Kidney epithelial cell (primary cell): ENCODE measurements at regions not wholly inside any gene's neighbourhood (a gene's known extent, or its start where the extent isn't known, plus 50 kb on each side); places are given as distances from the start of the nearest gene placed in this dataset.

Experiments used
- DNase-seq: peaks from one replicate; pipeline ENCODE4 v3.0.0-alpha.2; 2010; ENCODE audit warnings: low read depth
- H3K27me3 ChIP-seq: 2 replicates; pipeline ENCODE4 v1.6.0; 2011; ENCODE audit warnings: low read length; ENCODE audit not compliant: control insufficient read depth, insufficient read depth
- H3K36me3 ChIP-seq: 2 replicates; pipeline ENCODE4 v1.5.1; 2011; ENCODE audit warnings: low read length; ENCODE audit not compliant: control insufficient read depth, insufficient read depth
- H3K4me3 ChIP-seq: 2 replicates; pipeline ENCODE4 v1.5.1; 2011; ENCODE audit warnings: low read depth, mild to moderate bottlenecking, control low read depth, low read length
- TF ChIP-seq, protein P1 (sequence below): IDR thresholded peaks from 2 replicates; pipeline ENCODE4 v1.5.1; 2011; ENCODE audit warnings: mild to moderate bottlenecking, moderate library complexity, low read length, control low read depth, inconsistent platforms; ENCODE audit not compliant: insufficient read depth, poor library complexity, severe bottlenecking

DNA sequence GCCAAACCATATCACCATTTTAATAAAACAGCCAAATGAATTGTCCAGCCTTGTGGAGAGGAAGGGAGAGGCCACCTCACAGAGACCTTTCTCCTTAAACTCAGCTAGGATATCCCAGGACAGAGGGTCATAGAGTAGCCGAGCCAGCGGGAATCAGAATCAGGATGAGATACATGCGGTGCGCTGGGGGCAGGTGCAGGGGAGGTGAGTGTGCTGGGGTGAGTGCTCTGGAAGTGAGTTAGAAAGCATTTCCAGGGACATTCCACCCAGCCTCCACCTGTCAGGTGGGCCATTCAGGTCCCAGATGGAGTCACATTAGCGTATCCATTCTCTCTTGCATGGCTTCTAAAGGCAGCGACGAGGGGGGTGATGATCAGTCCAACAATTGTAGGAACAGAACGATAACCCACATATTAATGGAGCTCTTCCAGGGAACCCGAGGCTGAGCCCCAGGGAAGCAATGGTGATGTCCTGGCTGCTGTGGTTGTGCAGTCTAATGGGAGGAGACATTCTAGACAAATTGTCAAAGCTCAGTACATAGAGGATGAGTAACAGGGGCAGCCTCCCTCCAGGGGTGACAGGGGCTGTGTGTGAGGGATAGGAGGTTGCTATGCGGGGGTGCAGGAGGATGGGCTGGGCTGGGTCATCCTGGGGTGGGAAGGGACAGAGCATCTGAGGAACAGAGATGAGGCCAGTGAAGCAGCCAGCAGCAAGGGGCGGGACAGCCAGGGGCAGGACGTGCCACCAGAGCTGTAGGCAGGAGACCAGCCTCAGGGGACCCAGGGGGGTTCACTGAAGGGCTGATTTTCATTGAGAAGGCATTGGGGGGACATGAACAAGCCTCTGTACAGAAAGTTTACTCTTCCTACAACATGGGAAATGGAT, 88.7 kb upstream of the FRMD1 start:
- DNase-seq, result no peak
- no peaks in the 10 kb centered on the region for H3K36me3 ChIP-seq
- H3K4me3 ChIP-seq, result no peak overlapping the region
- H3K27me3 ChIP-seq, result no peaks in the 10 kb centered on the region
- TF ChIP-seq, protein P1, sequence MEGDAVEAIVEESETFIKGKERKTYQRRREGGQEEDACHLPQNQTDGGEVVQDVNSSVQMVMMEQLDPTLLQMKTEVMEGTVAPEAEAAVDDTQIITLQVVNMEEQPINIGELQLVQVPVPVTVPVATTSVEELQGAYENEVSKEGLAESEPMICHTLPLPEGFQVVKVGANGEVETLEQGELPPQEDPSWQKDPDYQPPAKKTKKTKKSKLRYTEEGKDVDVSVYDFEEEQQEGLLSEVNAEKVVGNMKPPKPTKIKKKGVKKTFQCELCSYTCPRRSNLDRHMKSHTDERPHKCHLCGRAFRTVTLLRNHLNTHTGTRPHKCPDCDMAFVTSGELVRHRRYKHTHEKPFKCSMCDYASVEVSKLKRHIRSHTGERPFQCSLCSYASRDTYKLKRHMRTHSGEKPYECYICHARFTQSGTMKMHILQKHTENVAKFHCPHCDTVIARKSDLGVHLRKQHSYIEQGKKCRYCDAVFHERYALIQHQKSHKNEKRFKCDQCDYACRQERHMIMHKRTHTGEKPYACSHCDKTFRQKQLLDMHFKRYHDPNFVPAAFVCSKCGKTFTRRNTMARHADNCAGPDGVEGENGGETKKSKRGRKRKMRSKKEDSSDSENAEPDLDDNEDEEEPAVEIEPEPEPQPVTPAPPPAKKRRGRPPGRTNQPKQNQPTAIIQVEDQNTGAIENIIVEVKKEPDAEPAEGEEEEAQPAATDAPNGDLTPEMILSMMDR, result no peak

DNA sequence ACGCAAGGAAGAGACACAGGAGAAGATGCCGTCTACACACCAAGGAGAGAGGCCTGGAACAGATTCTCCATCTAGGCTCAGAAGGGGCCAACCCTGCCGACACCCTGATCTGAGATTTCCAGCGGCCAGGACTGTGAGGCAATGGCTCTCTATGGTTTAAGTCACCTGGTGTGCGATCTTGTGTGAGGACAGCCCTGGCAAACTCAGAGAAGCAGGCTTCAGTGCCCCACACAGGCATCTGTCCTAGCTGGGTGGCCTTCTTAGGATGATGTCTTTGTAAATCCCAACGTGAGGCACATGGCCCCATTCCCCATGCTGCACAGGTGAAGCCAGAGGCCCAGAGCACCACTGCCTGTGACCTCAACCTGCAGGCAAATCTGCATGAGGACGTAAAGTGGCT, 87.6 kb upstream of the FRMD1 start:
- DNase-seq, result no peak
- TF ChIP-seq, protein P1, result no peak

GRCh38 chr6:168165891-168166290, 86.9 kb upstream of the FRMD1 start:
- TF ChIP-seq, protein P1, result no peak
- Histone ChIP-seq H3K4me3 (no peak overlapping the region), H3K27me3 (no peaks in the 10 kb centered on the region), H3K36me3 (no peaks in the 10 kb centered on the region)
- DNase-seq, result no peak

More for the DNA sequence above, 87.6 kb upstream of the FRMD1 start:
- Histone ChIP-seq H3K27me3 (no peaks in the 10 kb centered on the region), H3K36me3 (no peaks in the 10 kb centered on the region), H3K4me3 (no peak overlapping the region)

- H3K36me3 ChIP-seq, result no peaks in the 10 kb centered on the region
- no peak overlapping the region for H3K4me3 ChIP-seq
- no peak for DNase-seq
- TF ChIP-seq, protein P1, result no peak
- no peaks in the 10 kb centered on the region for H3K27me3 ChIP-seq
Observed at GRCh38 chr6:168165373-168165772, 86.4 kb upstream of the FRMD1 start.

DNA sequence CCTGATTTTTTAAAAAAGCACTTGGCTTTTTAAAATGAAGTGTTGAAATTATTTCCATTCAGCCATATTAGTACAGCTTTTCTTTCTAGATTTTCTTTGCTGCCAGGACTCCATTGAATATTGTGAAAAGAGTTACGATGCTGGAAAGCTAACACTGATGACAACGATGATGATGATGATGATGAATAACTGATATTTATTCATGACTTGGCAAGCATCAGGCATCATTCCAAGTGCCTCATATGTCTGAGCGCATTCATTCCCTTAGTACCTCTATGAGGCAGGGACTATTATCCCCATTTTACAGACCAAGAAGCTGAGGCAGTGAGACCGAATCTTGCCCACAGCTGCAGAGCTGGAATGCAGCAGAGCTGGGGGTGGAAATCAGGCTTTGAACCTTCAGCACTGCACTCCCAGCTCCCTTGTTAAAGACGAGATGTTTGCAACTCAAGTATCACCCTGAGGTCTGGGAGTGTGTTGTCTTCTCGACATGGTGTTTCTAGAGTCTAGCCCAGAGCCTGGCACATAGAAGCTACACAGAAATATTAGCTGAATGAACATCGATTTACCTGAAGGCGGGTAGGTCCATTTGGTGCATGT, 85.5 kb upstream of the FRMD1 start:
- TF ChIP-seq, protein P1, result no peak
- no peak for DNase-seq
- H3K36me3 ChIP-seq, result no peaks in the 10 kb centered on the region
- H3K27me3 ChIP-seq, result no peaks in the 10 kb centered on the region
- H3K4me3 ChIP-seq, result no peak overlapping the region
